MM.1S (cell line): ENCODE measurements at regions not wholly inside any gene's neighbourhood (a gene's known extent, or its start where the extent isn't known, plus 50 kb on each side); places are given as distances from the start of the nearest gene placed in this dataset.

Experiments used
- DNase-seq: peaks from one replicate; pipeline ENCODE4 v3.0.0-alpha.2; 2015
- H2AFZ ChIP-seq: fragments of 300-600 bp; sonication (generic); 2 replicates; pipeline ENCODE4 v1.6.0; 2016; ENCODE audit warnings: antibody characterized with exemption, low read length
- H3F3A ChIP-seq: fragments of 300-600 bp; sonication (generic); 2 replicates; pipeline ENCODE4 v1.6.1; 2016; ENCODE audit warnings: mild to moderate bottlenecking, antibody characterized with exemption, low read length, moderate library complexity, mixed read lengths; ENCODE audit not compliant: insufficient read depth
- H3K27ac ChIP-seq: fragments of 300-600 bp; sonication (generic); 2 replicates; pipeline ENCODE4 v1.5.1; 2016; ENCODE audit warnings: mild to moderate bottlenecking, low read length
- H3K27me3 ChIP-seq: fragments of 300-600 bp; sonication (generic); replicated peaks from 2 replicates; pipeline ENCODE4 v1.6.0; 2016; ENCODE audit warnings: low read length; ENCODE audit not compliant: insufficient read depth
- H3K36me3 ChIP-seq: fragments of 300-600 bp; sonication (generic); replicated peaks from 2 replicates; pipeline ENCODE4 v1.6.1; 2016; ENCODE audit warnings: mild to moderate bottlenecking, low read length, mixed read lengths; ENCODE audit not compliant: insufficient read depth
- H3K4me1 ChIP-seq: fragments of 300-600 bp; sonication (generic); 2 replicates; pipeline ENCODE4 v1.6.1; 2016; ENCODE audit warnings: low read length, mixed read lengths
- H3K4me2 ChIP-seq: fragments of 300-600 bp; sonication (generic); 2 replicates; pipeline ENCODE4 v1.6.0; 2016; ENCODE audit warnings: low read depth, low read length
- H3K4me3 ChIP-seq: fragments of 300-600 bp; sonication (generic); 2 replicates; pipeline ENCODE4 v1.5.1; 2016; ENCODE audit warnings: low read length, mixed read lengths
- H3K79me2 ChIP-seq: fragments of 300-600 bp; sonication (generic); 2 replicates; pipeline ENCODE4 v1.6.1; 2016; ENCODE audit warnings: mixed run types, low read length, mixed read lengths
- H3K9ac ChIP-seq: fragments of 300-600 bp; sonication (generic); 2 replicates; pipeline ENCODE4 v1.6.1; 2016; ENCODE audit warnings: low read length, mixed read lengths
- H3K9me2 ChIP-seq: fragments of 300-600 bp; sonication (generic); replicated peaks from 2 replicates; pipeline ENCODE4 v1.6.1; 2016; ENCODE audit warnings: mild to moderate bottlenecking, low read length, mixed read lengths; ENCODE audit not compliant: insufficient read depth
- H3K9me3 ChIP-seq: fragments of 300-600 bp; sonication (generic); replicated peaks from 2 replicates; pipeline ENCODE4 v1.6.1; 2016; ENCODE audit warnings: mild to moderate bottlenecking, low read length, mixed read lengths; ENCODE audit not compliant: insufficient read depth
- H4K20me1 ChIP-seq: fragments of 300-600 bp; sonication (generic); 2 replicates; pipeline ENCODE4 v1.6.1; 2016; ENCODE audit warnings: mild to moderate bottlenecking, low read length, moderate library complexity, mixed read lengths; ENCODE audit not compliant: insufficient read depth
- EZH2 ChIP-seq: fragments of 300-600 bp; sonication (generic); optimal IDR thresholded peaks from 2 replicates; pipeline ENCODE3; 2017; ENCODE audit warnings: low read depth, mild to moderate bottlenecking, antibody characterized with exemption, low read length, mixed read lengths
- EZH2phosphoT487 ChIP-seq: fragments of 300-600 bp; sonication (generic); IDR thresholded peaks from 2 replicates; pipeline ENCODE4 v1.6.1; 2018; ENCODE audit warnings: antibody characterized with exemption, low read length
- TF ChIP-seq, protein P1 (sequence below): fragments of 300-600 bp; sonication (generic); IDR thresholded peaks from 2 replicates; pipeline ENCODE4 v1.5.1; 2016; ENCODE audit warnings: antibody characterized with exemption, low read length, mixed read lengths

DNA sequence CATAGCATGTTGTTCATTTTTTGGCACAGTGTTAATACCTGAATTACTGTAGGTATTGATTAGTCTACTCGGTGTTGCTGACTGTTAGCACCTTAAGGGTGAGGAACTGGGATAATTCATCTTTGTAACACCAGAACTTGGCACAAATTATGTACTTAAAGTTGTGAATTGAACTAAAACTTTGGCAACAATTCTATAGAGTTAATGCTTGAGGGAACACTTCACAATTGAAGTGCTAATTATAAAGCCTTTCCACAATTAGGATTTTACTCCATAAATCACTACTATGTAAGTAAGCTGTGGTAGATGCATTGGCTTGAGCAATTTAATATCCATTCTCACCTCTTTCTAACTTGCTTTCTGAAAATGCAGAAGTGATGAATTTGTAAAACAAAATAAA, 686.7 kb downstream of the PDHA2 start:
- Histone ChIP-seq H2AFZ (no peak overlapping the region), H3K4me3 (no peak overlapping the region), H3F3A (no peaks in the 10 kb centered on the region), H3K4me2 (no peak overlapping the region), H3K4me1 (no peaks in the 10 kb centered on the region), H3K9me2 (no peaks in the 10 kb centered on the region), H3K27ac (no peak overlapping the region), H3K27me3 (no peaks in the 10 kb centered on the region), H3K36me3 (no peaks in the 10 kb centered on the region), H3K9me3 (no peaks in the 10 kb centered on the region), H4K20me1 (no peaks in the 10 kb centered on the region), H3K79me2 (no peaks in the 10 kb centered on the region), H3K9ac (no peak overlapping the region)
- DNase-seq, result no peak
- TF ChIP-seq, protein P1, sequence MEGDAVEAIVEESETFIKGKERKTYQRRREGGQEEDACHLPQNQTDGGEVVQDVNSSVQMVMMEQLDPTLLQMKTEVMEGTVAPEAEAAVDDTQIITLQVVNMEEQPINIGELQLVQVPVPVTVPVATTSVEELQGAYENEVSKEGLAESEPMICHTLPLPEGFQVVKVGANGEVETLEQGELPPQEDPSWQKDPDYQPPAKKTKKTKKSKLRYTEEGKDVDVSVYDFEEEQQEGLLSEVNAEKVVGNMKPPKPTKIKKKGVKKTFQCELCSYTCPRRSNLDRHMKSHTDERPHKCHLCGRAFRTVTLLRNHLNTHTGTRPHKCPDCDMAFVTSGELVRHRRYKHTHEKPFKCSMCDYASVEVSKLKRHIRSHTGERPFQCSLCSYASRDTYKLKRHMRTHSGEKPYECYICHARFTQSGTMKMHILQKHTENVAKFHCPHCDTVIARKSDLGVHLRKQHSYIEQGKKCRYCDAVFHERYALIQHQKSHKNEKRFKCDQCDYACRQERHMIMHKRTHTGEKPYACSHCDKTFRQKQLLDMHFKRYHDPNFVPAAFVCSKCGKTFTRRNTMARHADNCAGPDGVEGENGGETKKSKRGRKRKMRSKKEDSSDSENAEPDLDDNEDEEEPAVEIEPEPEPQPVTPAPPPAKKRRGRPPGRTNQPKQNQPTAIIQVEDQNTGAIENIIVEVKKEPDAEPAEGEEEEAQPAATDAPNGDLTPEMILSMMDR, result no peak
- TF ChIP-seq EZH2phosphoT487 (no peak), EZH2 (no peak)

DNA sequence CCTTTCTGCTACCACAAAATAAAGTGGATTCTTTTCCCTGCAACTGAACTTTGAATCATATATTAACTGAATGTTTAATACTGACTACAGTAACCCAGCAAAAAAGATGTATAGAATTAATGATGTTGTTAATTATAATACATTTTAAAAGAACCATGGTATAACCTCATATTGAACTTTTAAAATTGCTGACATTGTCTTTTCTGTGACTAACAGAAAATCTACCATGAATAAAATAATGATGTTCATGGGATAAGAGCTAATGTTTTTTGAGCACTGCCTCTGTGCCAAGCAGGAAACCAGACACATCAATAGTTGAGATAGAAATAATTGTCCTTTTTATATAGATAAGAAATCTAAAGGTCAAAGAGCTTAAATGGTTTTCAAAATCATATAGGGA, 691.9 kb downstream of the PDHA2 start:
- Histone ChIP-seq H3K79me2 (no peaks in the 10 kb centered on the region), H3F3A (no peaks in the 10 kb centered on the region), H3K4me3 (no peak overlapping the region), H3K9ac (no peak overlapping the region), H4K20me1 (no peaks in the 10 kb centered on the region), H3K27me3 (no peaks in the 10 kb centered on the region), H3K9me3 (no peaks in the 10 kb centered on the region), H3K36me3 (no peaks in the 10 kb centered on the region), H3K27ac (no peak overlapping the region), H3K9me2 (no peaks in the 10 kb centered on the region), H3K4me1 (no peaks in the 10 kb centered on the region), H2AFZ (no peak overlapping the region), H3K4me2 (no peak overlapping the region)
- TF ChIP-seq, protein P1, result no peak
- TF ChIP-seq EZH2phosphoT487, result no peak
- no peak for TF ChIP-seq EZH2
- no peak for DNase-seq

DNA sequence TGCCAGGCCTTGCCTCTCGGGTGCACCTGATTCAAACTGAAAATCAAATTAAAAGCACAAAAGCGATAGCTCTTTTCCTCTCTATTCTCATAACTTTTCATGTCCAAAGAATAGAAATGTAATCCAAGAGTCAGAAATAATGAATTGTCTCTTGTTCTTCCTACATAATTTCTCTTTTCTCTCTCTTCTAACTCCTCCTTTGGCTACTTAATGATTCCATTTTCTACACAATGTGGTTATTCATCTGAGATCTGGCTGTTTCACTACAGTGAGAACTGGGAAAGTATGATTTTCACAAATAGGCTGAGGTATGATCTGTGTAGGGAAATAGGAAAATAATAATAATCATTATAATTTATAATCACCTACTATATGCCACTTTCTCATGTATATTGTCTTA, 703.5 kb downstream of the PDHA2 start:
- TF ChIP-seq EZH2phosphoT487 (no peak), EZH2 (no peak)
- TF ChIP-seq, protein P1, result no peak
- DNase-seq, result no peak
- no peak overlapping the region for H3K9ac ChIP-seq

DNA sequence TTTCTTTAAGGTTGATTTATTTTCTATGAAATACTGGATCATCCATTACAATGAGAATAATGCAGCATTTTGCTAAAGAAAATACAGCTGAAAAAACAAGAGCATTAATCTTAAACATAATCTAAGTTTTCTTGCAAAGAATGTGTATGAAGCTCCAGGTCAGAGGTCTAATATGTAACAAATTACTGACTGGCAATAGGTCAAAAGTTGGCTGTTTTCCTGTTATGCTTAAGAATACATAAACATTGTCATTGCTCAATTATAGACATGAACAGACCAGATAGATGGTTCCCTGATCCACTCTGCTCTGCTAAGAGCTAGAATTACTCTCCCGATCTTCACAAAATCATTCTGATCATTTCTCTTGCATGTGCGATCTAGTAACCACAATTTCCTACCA, 718.6 kb downstream of the PDHA2 start:
- DNase-seq, result no peak
- no peak for TF ChIP-seq EZH2
- TF ChIP-seq, protein P1, result no peak
- no peak for TF ChIP-seq EZH2phosphoT487
- Histone ChIP-seq H3K79me2 (no peaks in the 10 kb centered on the region), H3F3A (no peaks in the 10 kb centered on the region), H3K36me3 (no peaks in the 10 kb centered on the region), H3K9me3 (no peaks in the 10 kb centered on the region), H3K9ac (no peak overlapping the region), H2AFZ (no peak overlapping the region), H3K4me3 (no peak overlapping the region), H3K4me2 (no peak overlapping the region), H3K4me1 (no peaks in the 10 kb centered on the region), H4K20me1 (no peaks in the 10 kb centered on the region), H3K9me2 (no peaks in the 10 kb centered on the region), H3K27ac (no peak overlapping the region), H3K27me3 (no peaks in the 10 kb centered on the region)

More for the DNA sequence above, 703.5 kb downstream of the PDHA2 start:
- Histone ChIP-seq H3K36me3 (no peaks in the 10 kb centered on the region), H3K9me2 (no peaks in the 10 kb centered on the region), H3K4me3 (no peak overlapping the region), H3K4me2 (no peak overlapping the region), H3K9me3 (no peaks in the 10 kb centered on the region), H3K4me1 (no peaks in the 10 kb centered on the region), H2AFZ (no peak overlapping the region), H3F3A (no peaks in the 10 kb centered on the region), H3K79me2 (no peaks in the 10 kb centered on the region), H3K27me3 (no peaks in the 10 kb centered on the region), H4K20me1 (no peaks in the 10 kb centered on the region), H3K27ac (no peak overlapping the region)
